Fibroblast of gingiva (primary cell): ENCODE measurements at regions not wholly inside any gene's neighbourhood (a gene's known extent, or its start where the extent isn't known, plus 50 kb on each side); places are given as distances from the start of the nearest gene placed in this dataset.
"Not testable (repeated sequence)": the region's sequence is repeated elsewhere in the genome, so short reads cannot be mapped to it uniquely, and the experiment has no call there.

Source experiments
- DNase-seq: peaks from one replicate; pipeline ENCODE4 v3.0.0-alpha.2; 2011; ENCODE audit warnings: low read depth

GRCh38 chr1:104309673-104310072 lies 560.0 kb downstream of the AMY1C start:
- no peak for DNase-seq

DNA sequence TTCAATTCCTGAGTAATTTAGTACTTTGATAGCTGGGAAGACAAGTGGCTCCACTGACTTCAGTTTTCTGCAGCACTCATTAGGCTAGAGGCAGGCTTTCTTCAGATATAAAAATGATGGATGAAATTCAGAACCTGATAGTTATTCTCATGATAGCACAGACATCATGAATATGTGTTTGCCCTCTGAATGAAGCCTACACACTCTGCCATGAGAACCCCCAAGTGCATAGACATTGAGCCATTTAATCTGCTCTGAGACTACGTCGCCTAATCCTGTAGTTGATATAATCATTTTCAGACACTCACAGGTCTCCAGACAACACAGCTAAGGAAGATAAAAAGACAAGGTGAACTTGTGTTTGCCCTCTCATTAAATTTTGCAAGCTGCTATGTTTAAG lies 566.1 kb downstream of the AMY1C start:
- DNase-seq = no peak

GRCh38 chr1:104322131-104322530 lies 572.4 kb downstream of the AMY1C start:
- DNase-seq = peak; percentile 75

DNA sequence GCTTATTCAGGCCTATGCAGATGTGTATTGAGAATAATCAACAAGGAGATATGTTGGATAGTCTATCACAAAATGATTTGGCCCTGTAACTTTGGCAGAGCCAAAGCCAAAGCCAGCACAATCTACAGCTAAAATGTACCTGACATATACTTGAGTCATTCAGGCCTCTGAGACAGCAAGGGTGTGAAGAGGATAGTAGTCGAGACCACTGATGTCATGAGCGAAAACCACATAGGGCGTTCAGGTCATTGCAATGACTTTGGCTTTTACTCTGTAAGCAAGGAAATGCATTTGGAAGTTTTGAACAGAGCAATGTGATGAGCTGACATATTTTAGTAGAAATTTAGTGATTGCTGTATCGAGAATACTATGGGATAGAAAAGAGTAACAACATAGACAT lies 579.6 kb downstream of the AMY1C start:
- no peak for DNase-seq

GRCh38 chr1:104331763-104332162 lies 582.1 kb downstream of the AMY1C start:
- no peak for DNase-seq

DNA sequence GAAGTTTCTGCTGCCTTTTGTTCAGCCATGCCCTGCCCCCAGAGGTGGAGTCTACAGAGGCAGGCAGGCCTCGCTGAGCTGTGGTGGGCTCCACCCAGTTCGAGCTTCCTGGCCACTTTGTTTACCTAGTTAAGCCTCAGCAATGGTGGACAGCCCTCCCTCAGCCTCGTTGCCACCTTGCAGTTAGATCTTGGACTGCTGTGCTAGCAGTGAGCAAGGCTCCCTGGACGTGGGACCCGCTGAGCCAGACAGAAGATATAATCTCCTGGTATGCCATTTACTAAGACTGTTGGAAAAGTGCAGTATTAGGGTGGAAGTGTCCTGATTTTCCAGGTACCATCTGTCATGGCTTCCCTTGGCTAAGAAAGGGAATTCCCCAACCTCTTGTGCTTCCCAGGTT lies 588.2 kb downstream of the AMY1C start:
- DNase-seq = not testable (repeated sequence)

DNA sequence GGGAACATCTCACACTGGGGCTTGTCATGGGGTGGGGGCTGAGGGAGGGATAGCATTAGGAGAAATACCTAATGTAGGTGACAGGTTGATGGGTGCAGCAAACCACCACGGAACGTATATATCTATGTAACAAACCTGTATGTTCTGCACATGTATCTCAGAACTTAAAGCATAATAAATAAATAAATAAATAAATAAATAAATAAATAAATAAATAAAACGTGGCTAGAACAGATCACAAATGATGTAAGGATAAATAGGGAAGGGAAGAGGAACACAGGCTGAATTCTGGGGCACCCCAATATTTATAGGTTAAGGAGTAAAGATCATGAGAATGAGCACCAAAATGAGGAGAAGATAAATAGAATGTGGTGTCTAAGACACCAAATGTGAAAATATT lies 592.2 kb downstream of the AMY1C start:
- no peak for DNase-seq

GRCh38 chr1:104348277-104348676 lies 598.6 kb downstream of the AMY1C start:
- DNase-seq = no peak

DNA sequence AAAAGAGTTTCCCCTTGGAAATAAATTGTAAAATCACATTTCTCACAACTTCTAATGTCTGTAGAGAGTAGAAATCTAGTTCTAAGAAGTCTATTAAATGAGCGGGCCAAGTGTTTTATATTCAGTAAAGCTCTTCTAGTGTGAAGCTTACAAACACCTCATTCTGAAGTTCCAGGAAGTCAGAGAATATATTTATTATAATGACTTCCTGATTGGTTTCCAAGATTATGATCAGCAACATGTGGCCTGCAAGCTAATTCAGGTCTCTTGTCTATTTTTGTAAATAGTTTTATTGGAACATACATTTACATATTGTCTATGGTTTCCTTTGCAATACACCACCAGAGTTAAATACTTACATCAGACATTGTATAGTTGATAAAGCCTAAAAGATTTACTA lies 603.9 kb downstream of the AMY1C start:
- DNase-seq = no peak

- DNase-seq = no peak
These were observed 608.4 kb downstream of the AMY1C start for GRCh38 chr1:104358086-104358485.

GRCh38 chr1:104358621-104359020 lies 608.9 kb downstream of the AMY1C start:
- DNase-seq = no peak

DNA sequence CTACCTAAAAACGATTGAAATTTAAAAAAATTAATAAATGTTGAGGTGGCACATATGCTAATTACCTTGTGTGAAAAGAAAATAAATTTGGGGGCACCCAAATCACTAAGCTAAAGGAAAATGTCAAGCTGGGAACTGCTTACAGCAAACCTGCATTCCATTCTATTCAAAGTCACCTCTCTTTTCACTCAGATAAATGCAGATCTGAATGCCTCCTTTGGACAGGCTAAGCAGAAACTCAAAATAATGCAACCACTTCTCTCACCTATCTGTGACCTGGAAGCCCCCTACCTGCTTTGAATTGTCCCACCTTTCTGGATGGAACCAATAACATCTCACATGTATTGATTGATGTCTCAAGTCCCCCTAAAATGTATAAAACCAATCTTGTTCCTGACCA lies 628.7 kb downstream of the AMY1C start:
- DNase-seq = no peak

DNA sequence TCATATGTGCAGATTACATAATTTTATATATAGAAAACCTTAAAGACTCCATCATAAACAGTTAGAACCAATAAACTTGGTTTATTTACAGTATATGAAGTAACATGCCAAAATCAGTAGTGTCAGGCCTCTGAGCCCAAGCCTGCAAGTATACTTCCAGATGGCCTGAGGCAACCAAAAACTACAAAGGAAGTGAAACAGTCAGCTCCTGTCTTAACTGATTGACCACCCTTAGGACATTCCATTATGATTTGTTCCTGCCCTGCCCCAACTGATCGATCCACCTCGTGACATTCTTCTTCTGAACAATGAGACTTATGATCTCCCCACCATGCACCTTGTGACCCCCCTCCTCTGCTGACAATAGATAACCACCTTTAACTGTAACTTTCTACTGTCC lies 630.3 kb downstream of the AMY1C start:
- no peak for DNase-seq

- no peak for DNase-seq
These were observed 638.2 kb downstream of the AMY1C start for GRCh38 chr1:104387716-104388508.

GRCh38 chr1:104392552-104392951 lies 642.9 kb downstream of the AMY1C start:
- DNase-seq = no peak

GRCh38 chr1:104402178-104402577 lies 652.5 kb downstream of the AMY1C start:
- DNase-seq = no peak

- no peak for DNase-seq
These were observed 654.2 kb downstream of the AMY1C start for GRCh38 chr1:104403883-104404282.

- DNase-seq = no peak
These were observed 657.0 kb downstream of the AMY1C start for GRCh38 chr1:104406728-104407127.

DNA sequence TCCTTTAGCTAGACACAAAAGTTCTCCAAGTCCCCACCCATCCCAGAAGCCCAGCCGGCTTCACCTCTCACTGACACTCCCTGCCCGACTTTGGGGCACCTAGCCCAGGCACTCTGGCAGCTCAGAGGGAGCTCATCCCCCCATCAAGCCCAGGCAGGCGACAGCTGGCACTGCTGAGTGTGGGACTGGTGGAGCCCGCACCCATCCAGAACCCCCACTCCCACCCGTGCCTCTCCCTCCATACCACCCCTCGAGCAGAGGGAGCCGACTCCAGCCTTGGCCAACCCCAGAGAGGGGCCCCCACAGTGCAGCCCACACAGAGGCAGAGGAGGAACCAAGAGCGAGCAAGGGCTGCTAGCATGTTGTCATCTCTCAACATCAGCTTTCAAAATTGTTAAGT lies 658.6 kb downstream of the AMY1C start:
- DNase-seq = no peak

- DNase-seq = no peak
These were observed 685.6 kb downstream of the AMY1C start for GRCh38 chr1:104435255-104435654.

GRCh38 chr1:104440011-104440410 lies 690.3 kb downstream of the AMY1C start:
- no peak for DNase-seq

DNA sequence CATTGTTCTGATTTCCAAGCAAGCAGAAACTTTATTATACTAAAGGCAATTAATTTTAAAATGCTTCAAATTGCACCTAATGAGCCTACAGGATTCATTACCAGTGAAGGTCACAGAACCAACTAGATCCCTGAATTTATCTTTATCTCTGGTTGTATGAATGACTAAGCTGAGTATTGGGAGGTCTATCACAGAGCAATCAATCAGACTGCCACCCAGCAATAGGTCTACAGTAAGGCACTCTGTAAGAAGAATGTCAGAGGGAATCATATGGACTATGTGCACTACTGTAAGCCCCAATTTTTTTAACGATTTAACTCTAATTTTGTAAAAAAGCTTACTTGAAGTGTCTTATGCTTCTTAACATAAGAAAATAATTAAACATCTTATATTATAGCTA lies 707.0 kb downstream of the AMY1C start:
- DNase-seq = no peak

GRCh38 chr1:104459886-104460285 lies 710.2 kb downstream of the AMY1C start:
- DNase-seq = no peak

GRCh38 chr1:104460880-104461279 lies 711.2 kb downstream of the AMY1C start:
- no peak for DNase-seq
